KG1 (cell line): ENCODE measurements at regions not wholly inside any gene's neighbourhood (a gene's known extent, or its start where the extent isn't known, plus 50 kb on each side); places are given as distances from the start of the nearest gene placed in this dataset.
"Not testable (repeated sequence)": the region's sequence is repeated elsewhere in the genome, so short reads cannot be mapped to it uniquely, and the experiment has no call there.

ENCODE experiments used
- DNase-seq: peaks from one replicate; lab custom pipeline; 2025; lab: John Stamatoyannopoulos, UW

- DNase-seq: no peak
Observed at GRCh38 chr4:111400741-111401140, 744.5 kb upstream of the FAM241A start.

- DNase-seq: no peak
Observed at GRCh38 chr4:111404673-111405072, 740.6 kb upstream of the FAM241A start.

GRCh38 chr4:111405989-111406388 is 739.3 kb upstream of the FAM241A start:
- no peak for DNase-seq

- DNase-seq: no peak
Observed at GRCh38 chr4:111410571-111410970, 734.7 kb upstream of the FAM241A start.

GRCh38 chr4:111417521-111417920 is 727.7 kb upstream of the FAM241A start:
- DNase-seq: no peak

GRCh38 chr4:111433441-111433840 is 711.8 kb upstream of the FAM241A start:
- no peak for DNase-seq

GRCh38 chr4:111434586-111434985 is 710.7 kb upstream of the FAM241A start:
- no peak for DNase-seq

GRCh38 chr4:111435986-111436744 is 709.1 kb upstream of the FAM241A start:
- no peak for DNase-seq

GRCh38 chr4:111441687-111442086 is 703.6 kb upstream of the FAM241A start:
- no peak for DNase-seq

GRCh38 chr4:111444836-111445235 is 700.4 kb upstream of the FAM241A start:
- DNase-seq: not testable (repeated sequence)

GRCh38 chr4:111449657-111450056 is 695.6 kb upstream of the FAM241A start:
- DNase-seq: no peak

- no peak for DNase-seq
Observed at GRCh38 chr4:111450867-111451266, 694.4 kb upstream of the FAM241A start.

- no peak for DNase-seq
Observed at GRCh38 chr4:111453216-111453615, 692.0 kb upstream of the FAM241A start.

- no peak for DNase-seq
Observed at GRCh38 chr4:111454961-111455360, 690.3 kb upstream of the FAM241A start.

GRCh38 chr4:111464251-111465045 is 680.8 kb upstream of the FAM241A start:
- no peak for DNase-seq

GRCh38 chr4:111466811-111467604 is 678.2 kb upstream of the FAM241A start:
- DNase-seq: no peak

GRCh38 chr4:111475001-111475400 is 670.3 kb upstream of the FAM241A start:
- DNase-seq: no peak

- DNase-seq: no peak
Observed at GRCh38 chr4:111475666-111476065, 669.6 kb upstream of the FAM241A start.

- DNase-seq: no peak
Observed at GRCh38 chr4:111480510-111480909, 664.7 kb upstream of the FAM241A start.

- no peak for DNase-seq
Observed at GRCh38 chr4:111483375-111484169, 661.7 kb upstream of the FAM241A start.

- DNase-seq: no peak
Observed at GRCh38 chr4:111492496-111492895, 652.8 kb upstream of the FAM241A start.

- no peak for DNase-seq
Observed at GRCh38 chr4:111494471-111494870, 650.8 kb upstream of the FAM241A start.
